ENCODE measurements at regions not wholly inside any gene's neighbourhood (a gene's known extent, or its start where the extent isn't known, plus 50 kb on each side); places are given as distances from the start of the nearest gene placed in this dataset.

DNA sequence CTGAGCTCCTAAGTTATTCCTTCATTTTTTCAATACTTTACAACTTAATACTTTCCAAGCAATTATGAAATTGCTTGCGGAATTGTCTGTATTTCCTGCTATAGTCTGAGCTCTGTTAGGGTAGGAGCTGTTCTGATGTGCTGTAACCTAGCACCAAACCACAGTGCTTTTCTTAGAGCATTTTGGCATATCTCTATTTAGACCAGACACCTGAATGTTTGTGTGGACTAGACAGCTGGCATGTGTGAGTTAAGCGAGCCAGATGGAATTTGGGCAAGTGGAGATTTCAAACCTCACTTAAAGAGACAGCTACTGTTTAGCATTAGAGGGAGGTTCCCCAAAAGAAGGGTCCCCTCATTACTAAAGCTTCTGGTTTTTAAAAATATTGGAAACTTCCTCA lies 106.1 kb downstream of the RWDD3 start:
- TF ChIP-seq, protein P1, sequence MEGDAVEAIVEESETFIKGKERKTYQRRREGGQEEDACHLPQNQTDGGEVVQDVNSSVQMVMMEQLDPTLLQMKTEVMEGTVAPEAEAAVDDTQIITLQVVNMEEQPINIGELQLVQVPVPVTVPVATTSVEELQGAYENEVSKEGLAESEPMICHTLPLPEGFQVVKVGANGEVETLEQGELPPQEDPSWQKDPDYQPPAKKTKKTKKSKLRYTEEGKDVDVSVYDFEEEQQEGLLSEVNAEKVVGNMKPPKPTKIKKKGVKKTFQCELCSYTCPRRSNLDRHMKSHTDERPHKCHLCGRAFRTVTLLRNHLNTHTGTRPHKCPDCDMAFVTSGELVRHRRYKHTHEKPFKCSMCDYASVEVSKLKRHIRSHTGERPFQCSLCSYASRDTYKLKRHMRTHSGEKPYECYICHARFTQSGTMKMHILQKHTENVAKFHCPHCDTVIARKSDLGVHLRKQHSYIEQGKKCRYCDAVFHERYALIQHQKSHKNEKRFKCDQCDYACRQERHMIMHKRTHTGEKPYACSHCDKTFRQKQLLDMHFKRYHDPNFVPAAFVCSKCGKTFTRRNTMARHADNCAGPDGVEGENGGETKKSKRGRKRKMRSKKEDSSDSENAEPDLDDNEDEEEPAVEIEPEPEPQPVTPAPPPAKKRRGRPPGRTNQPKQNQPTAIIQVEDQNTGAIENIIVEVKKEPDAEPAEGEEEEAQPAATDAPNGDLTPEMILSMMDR (IDR thresholded peaks at IDR 0.05): no peak
- no peak for TF ChIP-seq ZFX (IDR thresholded peaks at IDR 0.05; ENCODE audit: borderline replicate concordance)
